Upper lobe of left lung (tissue), 6 donors: ENCODE measurements at regions not wholly inside any gene's neighbourhood (a gene's known extent, or its start where the extent isn't known, plus 50 kb on each side); places are given as distances from the start of the nearest gene placed in this dataset.

Source experiments
- ATAC-seq, 2 donors: fragments of 200-7000 bp; cut with Tn5 transposase; one replicate each; pipeline ENCODE4 v1.9.1; 2022; ENCODE audit warnings: mild to moderate bottlenecking in 2 of 2, moderate library complexity in 2 of 2; ENCODE audit not compliant: low FRiP score in 2 of 2
- DNase-seq, 2 donors: peaks; one replicate each; pipeline ENCODE4 v3.0.0-alpha.2; 2019 to 2020
- H3K27ac ChIP-seq, 4 donors: fragments of 200-600 bp; sonication (generic); one replicate each; pipeline ENCODE4 v1.5.1; 2016 to 2019
- H3K27me3 ChIP-seq, 4 donors: fragments of 200-600 bp; sonication (generic); one replicate each; pipeline ENCODE4 v1.5.1; 2017 to 2019
- H3K36me3 ChIP-seq, 4 donors: fragments of 200-600 bp; sonication (generic); one replicate each; pipeline ENCODE4 v1.5.1; 2016 to 2019
- H3K4me1 ChIP-seq, 4 donors: fragments of 200-600 bp; sonication (generic); one replicate each; pipeline ENCODE4 v1.5.1; 2018 to 2019
- H3K4me3 ChIP-seq, 4 donors: fragments of 200-600 bp; sonication (generic); one replicate each; pipeline ENCODE4 v1.5.1; 2017 to 2019; ENCODE audit warnings: mild to moderate bottlenecking in 2 of 4, moderate library complexity in 1 of 4
- H3K9me3 ChIP-seq, 4 donors: fragments of 200-600 bp; sonication (generic); one replicate each; pipeline ENCODE4 v1.5.1; 2018 to 2019
- EP300 ChIP-seq, 4 donors: sonication (generic); formaldehyde crosslinking; IDR thresholded peaks; one replicate each; pipeline ENCODE4 v1.5.1; 2017; ENCODE audit warnings: antibody characterized with exemption in 4 of 4, control low read depth in 2 of 4
- POLR2A ChIP-seq, 4 donors: fragments of 450-650 bp; IDR thresholded peaks; one replicate each; pipeline ENCODE4 v1.5.1; 2016 to 2017; ENCODE audit warnings: antibody characterized with exemption in 4 of 4, mild to moderate bottlenecking in 2 of 4
- POLR2AphosphoS5 ChIP-seq, 2 donors: sonication (generic); formaldehyde crosslinking; IDR thresholded peaks; one replicate each; pipeline ENCODE4 v1.5.1; 2017; ENCODE audit warnings: antibody characterized with exemption in 2 of 2
- WGBS, 2 donors: methylation state at CpG; one replicate each; pipeline ENCODE4 v1.1.5; 2017 to 2018; 5-methylcytosine and 5-hydroxymethylcytosine counted together
- TF ChIP-seq, protein P1 (sequence below), 6 experiments: fragments of 450-650 bp in 4 of 6; fragments of 200-600 bp in 2 of 6; sonication (generic) in 2 of 6; IDR thresholded peaks; one replicate each; pipeline ENCODE4 v1.5.1; 2016 to 2019; ENCODE audit warnings: antibody characterized with exemption in 6 of 6
- donor health status: DM: no; HTN: no; CAD: no; lungs with moderate emphysema.
- donor health status: DM: no; HTN: yes; CAD: no; lungs with severe emphysema.

DNA sequence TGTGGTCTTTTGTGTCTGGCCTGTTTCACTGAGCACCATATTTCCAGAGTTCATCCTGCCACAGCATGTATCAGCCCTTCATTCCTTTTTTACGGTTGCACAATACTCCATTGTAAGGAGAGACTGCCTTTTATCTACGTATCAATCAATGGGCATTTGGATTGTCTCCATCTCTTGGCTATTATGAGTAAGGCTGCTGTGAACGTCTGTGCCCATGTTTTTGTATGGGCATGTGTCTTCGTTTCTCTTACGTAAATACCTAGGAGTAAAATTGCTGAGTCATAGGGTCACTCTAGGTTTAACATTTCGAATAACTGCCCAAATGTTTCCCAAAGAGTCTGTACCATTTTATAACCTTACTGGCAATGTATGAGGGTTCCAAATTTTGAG, 202.8 kb upstream of the FOXF1 start:
- 66 to 69% methylated on average over 6 of the region's 6 CpGs for WGBS, 2 donors
- Histone ChIP-seq H3K36me3 (no peaks in the 10 kb centered on the region), H3K9me3 (no peaks in the 10 kb centered on the region), H3K4me1 (peaks cover 0 to 16% (median 6%) of the 10 kb centered on the region in 4 donors), H3K27ac (no peak overlapping the region), H3K4me3 (no peak overlapping the region), H3K27me3 (no peaks in the 10 kb centered on the region)
- no peak for ATAC-seq
- no peak for DNase-seq
- TF ChIP-seq EP300 (IDR thresholded peaks at IDR 0.05) = no peak

DNA sequence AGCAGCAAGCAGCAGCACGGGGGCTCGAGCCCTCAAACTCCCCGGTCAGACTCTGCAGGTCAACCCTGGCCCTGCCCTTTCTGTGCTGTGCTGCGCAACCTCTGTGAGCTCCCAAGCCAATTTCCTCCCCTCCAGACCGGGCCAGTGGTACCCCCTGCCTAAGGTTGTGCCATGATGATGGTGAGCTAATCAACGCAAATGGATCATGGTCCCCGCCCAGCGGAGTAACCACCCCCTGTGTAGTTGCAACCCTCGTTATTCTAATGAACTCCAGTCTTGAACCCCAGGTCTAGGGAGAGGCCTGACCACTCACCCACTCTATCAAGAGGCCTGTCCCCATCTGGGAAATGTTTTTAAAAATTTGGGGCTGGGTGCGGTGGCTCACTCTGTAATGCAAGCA, 201.8 kb upstream of the FOXF1 start:
- Histone ChIP-seq H3K36me3 (no peaks in the 10 kb centered on the region), H3K27ac (no peak overlapping the region), H3K4me3 (no peak overlapping the region), H3K4me1 (peaks cover 0 to 13% (median 2%) of the 10 kb centered on the region in 4 donors), H3K9me3 (no peaks in the 10 kb centered on the region), H3K27me3 (no peaks in the 10 kb centered on the region)
- no peak for DNase-seq
- 79 to 92% methylated on average over 8 to 10 of the region's 10 CpGs for WGBS, 2 donors
- no peak for ATAC-seq
- TF ChIP-seq EP300 (IDR thresholded peaks at IDR 0.05) (no peak), POLR2A (IDR thresholded peaks at IDR 0.05) (no peak), POLR2AphosphoS5 (IDR thresholded peaks at IDR 0.05) (no peak)
- TF ChIP-seq, protein P1, sequence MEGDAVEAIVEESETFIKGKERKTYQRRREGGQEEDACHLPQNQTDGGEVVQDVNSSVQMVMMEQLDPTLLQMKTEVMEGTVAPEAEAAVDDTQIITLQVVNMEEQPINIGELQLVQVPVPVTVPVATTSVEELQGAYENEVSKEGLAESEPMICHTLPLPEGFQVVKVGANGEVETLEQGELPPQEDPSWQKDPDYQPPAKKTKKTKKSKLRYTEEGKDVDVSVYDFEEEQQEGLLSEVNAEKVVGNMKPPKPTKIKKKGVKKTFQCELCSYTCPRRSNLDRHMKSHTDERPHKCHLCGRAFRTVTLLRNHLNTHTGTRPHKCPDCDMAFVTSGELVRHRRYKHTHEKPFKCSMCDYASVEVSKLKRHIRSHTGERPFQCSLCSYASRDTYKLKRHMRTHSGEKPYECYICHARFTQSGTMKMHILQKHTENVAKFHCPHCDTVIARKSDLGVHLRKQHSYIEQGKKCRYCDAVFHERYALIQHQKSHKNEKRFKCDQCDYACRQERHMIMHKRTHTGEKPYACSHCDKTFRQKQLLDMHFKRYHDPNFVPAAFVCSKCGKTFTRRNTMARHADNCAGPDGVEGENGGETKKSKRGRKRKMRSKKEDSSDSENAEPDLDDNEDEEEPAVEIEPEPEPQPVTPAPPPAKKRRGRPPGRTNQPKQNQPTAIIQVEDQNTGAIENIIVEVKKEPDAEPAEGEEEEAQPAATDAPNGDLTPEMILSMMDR (IDR thresholded peaks at IDR 0.05) = no peak

DNA sequence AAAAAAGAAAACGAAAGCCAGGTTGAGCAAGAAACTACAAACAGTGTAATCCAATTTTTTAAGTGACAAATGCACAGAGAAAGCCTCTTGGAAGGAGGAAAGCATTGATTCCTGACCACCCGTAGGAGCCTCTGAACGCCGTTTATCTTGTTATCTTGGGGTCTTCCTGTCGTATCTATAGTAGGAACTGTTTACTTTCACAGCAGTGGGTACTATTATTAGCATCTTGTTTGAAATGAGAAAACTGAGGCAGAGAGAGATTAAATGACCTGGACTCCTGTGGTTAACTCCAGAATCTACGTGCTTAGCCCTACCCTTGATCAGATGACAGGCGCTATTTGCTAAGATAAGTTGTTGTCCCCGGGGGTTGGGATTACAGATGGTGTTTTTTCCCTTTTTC, 196.7 kb upstream of the FOXF1 start:
- H3K9me3 ChIP-seq = no peaks in the 10 kb centered on the region
- ATAC-seq = no peak
- H3K4me3 ChIP-seq = no peak overlapping the region
- TF ChIP-seq EP300 (IDR thresholded peaks at IDR 0.05) (no peak), POLR2A (IDR thresholded peaks at IDR 0.05) (no peak), POLR2AphosphoS5 (IDR thresholded peaks at IDR 0.05) (no peak)
- TF ChIP-seq, protein P1 (IDR thresholded peaks at IDR 0.05) = no peak
- H3K27ac ChIP-seq = no peak overlapping the region
- no peaks in the 10 kb centered on the region for H3K27me3 ChIP-seq
- 28 to 29% methylated on average over 8 of the region's 8 CpGs for WGBS, 2 donors
- no peaks in the 10 kb centered on the region for H3K4me1 ChIP-seq
- H3K36me3 ChIP-seq = no peaks in the 10 kb centered on the region
- no peak for DNase-seq

DNA sequence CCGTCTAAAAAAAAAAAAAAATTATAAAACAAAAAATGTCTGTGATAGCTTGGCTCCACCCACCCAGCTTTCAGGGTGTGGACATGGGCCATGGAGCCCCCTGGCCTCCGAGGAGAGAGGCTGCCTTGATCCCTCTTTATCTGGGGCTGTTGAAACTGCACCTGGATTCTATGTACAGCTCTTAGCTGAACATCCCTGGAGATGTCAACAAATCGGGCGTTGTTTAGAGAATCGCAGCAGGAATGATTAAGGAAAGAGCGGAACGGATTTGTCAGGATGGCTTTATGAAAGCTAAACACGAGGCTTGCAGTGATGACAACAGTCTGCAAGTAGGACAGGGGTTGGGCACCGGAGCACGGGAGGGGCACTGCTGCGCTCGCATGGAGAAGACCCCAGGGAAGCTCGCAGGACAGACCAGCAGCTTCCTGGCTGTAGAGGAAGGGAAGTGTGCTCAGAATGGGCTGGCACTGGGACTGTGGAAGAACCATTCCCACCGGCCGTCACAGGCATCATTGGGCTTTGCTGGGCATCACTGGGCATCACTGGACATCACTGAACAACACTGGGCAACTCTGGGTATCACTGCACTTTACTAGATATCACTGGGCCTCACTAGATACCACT, 195.8 kb upstream of the FOXF1 start:
- 53 to 57% methylated on average over 15 of the region's 15 CpGs for WGBS, 2 donors
- no peak for DNase-seq
- TF ChIP-seq, protein P1 (IDR thresholded peaks at IDR 0.05) = no peak
- TF ChIP-seq EP300 (IDR thresholded peaks at IDR 0.05) (no peak), POLR2AphosphoS5 (IDR thresholded peaks at IDR 0.05) (no peak), POLR2A (IDR thresholded peaks at IDR 0.05) (no peak)
- Histone ChIP-seq H3K4me3 (peak overlapping the region in 2 of 4 donors; percentile 8 to 15), H3K27ac (no peak overlapping the region), H3K36me3 (no peaks in the 10 kb centered on the region), H3K9me3 (no peaks in the 10 kb centered on the region), H3K4me1 (no peaks in the 10 kb centered on the region), H3K27me3 (no peaks in the 10 kb centered on the region)
- ATAC-seq = peak in 1 of 2 donors; percentile 8

DNA sequence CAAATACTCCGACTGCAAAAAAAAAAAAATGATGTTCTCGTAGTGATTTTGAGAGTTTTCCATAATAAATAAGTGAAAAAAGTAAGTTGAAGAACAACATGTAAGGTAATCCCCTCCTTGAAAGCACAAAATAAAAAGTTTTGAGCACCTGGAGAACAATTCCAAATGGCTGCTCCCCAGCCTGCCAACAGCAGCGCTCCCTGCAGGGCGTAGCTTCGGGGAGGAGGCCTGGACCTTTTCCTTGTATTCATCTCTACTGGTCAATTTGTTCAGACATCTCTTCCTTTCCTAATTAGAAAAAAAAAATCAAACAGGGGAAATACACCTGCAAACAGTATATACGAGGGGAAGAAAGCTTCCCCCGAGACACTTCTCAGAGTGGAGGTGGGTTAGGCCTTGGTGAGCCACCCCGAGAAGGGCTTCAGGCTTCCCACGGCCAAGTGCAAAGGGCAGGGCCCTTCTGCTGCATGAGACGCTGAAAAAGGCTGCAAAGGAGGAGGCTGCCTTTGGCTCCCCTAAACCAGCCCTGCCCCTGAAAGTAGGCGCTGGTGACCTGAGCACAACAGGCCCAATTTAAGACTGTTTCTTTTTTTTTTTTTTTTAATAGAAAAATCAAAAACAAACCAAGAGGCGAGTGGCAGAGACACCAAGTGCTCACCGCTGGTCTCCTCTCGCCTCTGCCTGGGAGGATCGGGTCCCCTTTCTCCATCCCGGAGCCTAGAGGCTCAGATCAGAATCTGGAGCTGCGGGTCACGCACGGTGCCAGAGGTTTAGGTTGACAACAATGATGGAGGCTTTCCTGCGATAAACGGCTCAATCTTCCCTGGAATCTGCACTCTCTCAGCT, 193.1 kb upstream of the FOXF1 start:
- H3K27me3 ChIP-seq = no peaks in the 10 kb centered on the region
- WGBS, 2 donors = 86 to 87% methylated on average over 21 of the region's 21 CpGs
- no peaks in the 10 kb centered on the region for H3K36me3 ChIP-seq
- H3K4me3 ChIP-seq = no peak overlapping the region
- no peaks in the 10 kb centered on the region for H3K4me1 ChIP-seq
- DNase-seq (no peak), ATAC-seq (no peak)
- no peak overlapping the region for H3K27ac ChIP-seq
- H3K9me3 ChIP-seq = no peaks in the 10 kb centered on the region
- TF ChIP-seq POLR2AphosphoS5 (IDR thresholded peaks at IDR 0.05) (no peak), POLR2A (IDR thresholded peaks at IDR 0.05) (no peak), EP300 (IDR thresholded peaks at IDR 0.05) (no peak)
- TF ChIP-seq, protein P1 (IDR thresholded peaks at IDR 0.05) = no peak
